OCI-LY1 (cell line): ENCODE measurements at regions not wholly inside any gene's neighbourhood (a gene's known extent, or its start where the extent isn't known, plus 50 kb on each side); places are given as distances from the start of the nearest gene placed in this dataset.

Source experiments
- H2AFZ ChIP-seq: fragments of 200-600 bp; sonication (generic), shearing (Covaris generic); 2 replicates; pipeline ENCODE4 v1.6.0; 2014; ENCODE audit warnings: antibody characterized with exemption, mild to moderate bottlenecking, low read length
- H3F3A ChIP-seq: fragments of 200-600 bp; sonication (generic), shearing (Covaris generic); 2 replicates; pipeline ENCODE4 v1.6.0; 2014; ENCODE audit warnings: mild to moderate bottlenecking, antibody characterized with exemption, low read length, moderate library complexity; ENCODE audit not compliant: insufficient read depth
- H3K27ac ChIP-seq: fragments of 200-600 bp; sonication (generic); 2 replicates; pipeline ENCODE4 v1.5.1; 2014; ENCODE audit warnings: low read length, mixed run types, mild to moderate bottlenecking, low read depth; ENCODE audit not compliant: poor library complexity, severe bottlenecking
- H3K27me3 ChIP-seq: fragments of 200-600 bp; sonication (generic); 2 replicates; pipeline ENCODE4 v1.6.0; 2014; ENCODE audit warnings: antibody characterized with exemption, mild to moderate bottlenecking, low read length, moderate library complexity; ENCODE audit not compliant: insufficient read depth
- H3K36me3 ChIP-seq: fragments of 200-600 bp; sonication (generic); 2 replicates; pipeline ENCODE4 v1.6.1; 2014; ENCODE audit warnings: mild to moderate bottlenecking, antibody characterized with exemption, low read length, moderate library complexity, mixed read lengths; ENCODE audit not compliant: insufficient read depth
- H3K4me1 ChIP-seq: fragments of 200-600 bp; sonication (generic); 2 replicates; pipeline ENCODE4 v1.5.1; 2014; ENCODE audit warnings: mild to moderate bottlenecking, low read length, moderate library complexity; ENCODE audit not compliant: insufficient read depth, severe bottlenecking
- H3K4me2 ChIP-seq: fragments of 200-600 bp; sonication (generic), shearing (Covaris generic); 2 replicates; pipeline ENCODE4 v1.6.1; 2014; ENCODE audit warnings: low read length
- H3K4me3 ChIP-seq: fragments of 200-600 bp; sonication (generic); 2 replicates; pipeline ENCODE4 v1.5.1; 2014; ENCODE audit warnings: low read length, low read depth, mild to moderate bottlenecking, mixed read lengths; ENCODE audit not compliant: poor library complexity, severe bottlenecking
- H3K79me2 ChIP-seq: fragments of 200-600 bp; shearing (Covaris generic); 2 replicates; pipeline ENCODE4 v1.6.1; 2016; ENCODE audit warnings: mixed run types, low read length, mixed read lengths; ENCODE audit not compliant: insufficient read depth
- H3K9ac ChIP-seq: fragments of 200-600 bp; sonication (generic), shearing (Covaris generic); 2 replicates; pipeline ENCODE4 v1.6.1; 2014; ENCODE audit warnings: mild to moderate bottlenecking, low read length, mixed read lengths
- H3K9me2 ChIP-seq: fragments of 200-600 bp; sonication (generic), shearing (Covaris generic); 2 replicates; pipeline ENCODE4 v1.6.1; 2014; ENCODE audit warnings: low read depth, mild to moderate bottlenecking, low read length, mixed read lengths
- H3K9me3 ChIP-seq: fragments of 200-600 bp; shearing (Covaris generic); 2 replicates; pipeline ENCODE4 v1.6.1; 2014; ENCODE audit warnings: low read length, mixed read lengths
- H4K20me1 ChIP-seq: fragments of 200-600 bp; sonication (generic), shearing (Covaris generic); 2 replicates; pipeline ENCODE4 v1.6.0; 2016; ENCODE audit warnings: mild to moderate bottlenecking, low read length; ENCODE audit not compliant: insufficient read depth
- EZH2 ChIP-seq: fragments of 200-600 bp; sonication (generic), shearing (Covaris generic); IDR thresholded peaks from 2 replicates; pipeline ENCODE4 v1.8.0; 2017; ENCODE audit warnings: borderline replicate concordance, mixed run types, mild to moderate bottlenecking, antibody characterized with exemption, low read length, moderate library complexity, mixed read lengths
- TF ChIP-seq, protein P1 (sequence below): fragments of 200-600 bp; sonication (generic), shearing (Covaris generic); IDR thresholded peaks from 2 replicates; pipeline ENCODE4 v1.5.1; 2017; ENCODE audit warnings: mild to moderate bottlenecking, antibody characterized with exemption, low read length, moderate library complexity, mixed read lengths

DNA sequence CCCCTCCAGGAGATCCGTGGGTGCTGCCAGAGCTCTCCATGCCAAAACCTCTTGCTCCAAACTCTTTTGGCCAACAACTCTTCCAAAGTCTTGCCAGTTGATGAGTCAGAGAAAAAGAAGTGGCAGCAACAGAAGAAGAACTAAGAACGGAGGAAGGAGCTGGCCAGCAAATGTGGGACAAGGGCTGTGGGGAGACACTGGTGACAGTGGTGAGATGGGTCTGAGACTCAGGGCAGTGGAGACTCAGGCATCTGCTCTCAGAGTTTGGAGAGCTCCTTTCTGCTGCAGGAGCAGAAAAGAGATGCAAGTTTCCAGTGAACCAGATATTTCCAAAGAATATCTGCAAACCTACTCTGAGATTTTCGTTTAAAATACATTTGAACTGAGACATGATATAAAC is 92.3 kb upstream of the SEMA6A start:
- H3K79me2 ChIP-seq = no peaks in the 10 kb centered on the region
- no peak overlapping the region for H3K4me3 ChIP-seq
- H3K36me3 ChIP-seq = no peaks in the 10 kb centered on the region; the same call in 1 of the 2 replicates
- no peaks in the 10 kb centered on the region for H4K20me1 ChIP-seq
- H3K9ac ChIP-seq = no peak overlapping the region
- no peaks in the 10 kb centered on the region for H3K9me3 ChIP-seq
- no peaks in the 10 kb centered on the region for H3K4me1 ChIP-seq
- no peaks in the 10 kb centered on the region for H3K9me2 ChIP-seq
- H3K27ac ChIP-seq = no peak overlapping the region
- no peaks in the 10 kb centered on the region for H3K27me3 ChIP-seq
- TF ChIP-seq EZH2 = no peak
- TF ChIP-seq, protein P1, sequence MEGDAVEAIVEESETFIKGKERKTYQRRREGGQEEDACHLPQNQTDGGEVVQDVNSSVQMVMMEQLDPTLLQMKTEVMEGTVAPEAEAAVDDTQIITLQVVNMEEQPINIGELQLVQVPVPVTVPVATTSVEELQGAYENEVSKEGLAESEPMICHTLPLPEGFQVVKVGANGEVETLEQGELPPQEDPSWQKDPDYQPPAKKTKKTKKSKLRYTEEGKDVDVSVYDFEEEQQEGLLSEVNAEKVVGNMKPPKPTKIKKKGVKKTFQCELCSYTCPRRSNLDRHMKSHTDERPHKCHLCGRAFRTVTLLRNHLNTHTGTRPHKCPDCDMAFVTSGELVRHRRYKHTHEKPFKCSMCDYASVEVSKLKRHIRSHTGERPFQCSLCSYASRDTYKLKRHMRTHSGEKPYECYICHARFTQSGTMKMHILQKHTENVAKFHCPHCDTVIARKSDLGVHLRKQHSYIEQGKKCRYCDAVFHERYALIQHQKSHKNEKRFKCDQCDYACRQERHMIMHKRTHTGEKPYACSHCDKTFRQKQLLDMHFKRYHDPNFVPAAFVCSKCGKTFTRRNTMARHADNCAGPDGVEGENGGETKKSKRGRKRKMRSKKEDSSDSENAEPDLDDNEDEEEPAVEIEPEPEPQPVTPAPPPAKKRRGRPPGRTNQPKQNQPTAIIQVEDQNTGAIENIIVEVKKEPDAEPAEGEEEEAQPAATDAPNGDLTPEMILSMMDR = no peak
- H3K4me2 ChIP-seq = no peak overlapping the region
- H2AFZ ChIP-seq = no peak overlapping the region
- H3F3A ChIP-seq = no peaks in the 10 kb centered on the region

DNA sequence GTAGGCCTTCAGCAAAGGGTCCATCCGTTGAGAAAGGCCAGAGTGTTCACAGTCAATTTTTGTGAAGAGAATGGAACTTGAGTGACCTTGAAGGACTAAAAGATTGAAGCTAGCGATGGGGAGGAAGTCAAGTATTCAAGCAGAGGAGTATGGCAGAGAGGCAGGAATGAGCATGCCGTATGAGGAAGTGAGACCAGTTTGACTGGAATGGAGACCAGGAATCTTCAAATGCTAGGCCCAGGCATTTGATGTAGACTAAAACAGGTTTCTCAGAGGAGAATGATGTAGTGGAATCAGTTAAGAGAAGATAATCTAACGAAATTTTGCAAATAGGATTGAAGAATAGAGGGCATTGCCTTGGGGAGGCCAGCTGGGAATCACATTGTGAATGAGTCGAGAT is 90.4 kb upstream of the SEMA6A start:
- H3K9me3 ChIP-seq = no peaks in the 10 kb centered on the region
- no peaks in the 10 kb centered on the region for H3K79me2 ChIP-seq
- H3K9me2 ChIP-seq = no peaks in the 10 kb centered on the region
- no peaks in the 10 kb centered on the region; the same call in 1 of the 2 replicates for H3K36me3 ChIP-seq
- H2AFZ ChIP-seq = no peak overlapping the region
- no peak overlapping the region for H3K4me2 ChIP-seq
- no peak for TF ChIP-seq EZH2
- TF ChIP-seq, protein P1 = no peak
- H3K4me1 ChIP-seq = no peaks in the 10 kb centered on the region
- H3K27ac ChIP-seq = no peak overlapping the region
- no peaks in the 10 kb centered on the region for H4K20me1 ChIP-seq
- no peak overlapping the region for H3K4me3 ChIP-seq
- no peaks in the 10 kb centered on the region for H3F3A ChIP-seq
- H3K27me3 ChIP-seq = no peaks in the 10 kb centered on the region
- no peak overlapping the region for H3K9ac ChIP-seq

DNA sequence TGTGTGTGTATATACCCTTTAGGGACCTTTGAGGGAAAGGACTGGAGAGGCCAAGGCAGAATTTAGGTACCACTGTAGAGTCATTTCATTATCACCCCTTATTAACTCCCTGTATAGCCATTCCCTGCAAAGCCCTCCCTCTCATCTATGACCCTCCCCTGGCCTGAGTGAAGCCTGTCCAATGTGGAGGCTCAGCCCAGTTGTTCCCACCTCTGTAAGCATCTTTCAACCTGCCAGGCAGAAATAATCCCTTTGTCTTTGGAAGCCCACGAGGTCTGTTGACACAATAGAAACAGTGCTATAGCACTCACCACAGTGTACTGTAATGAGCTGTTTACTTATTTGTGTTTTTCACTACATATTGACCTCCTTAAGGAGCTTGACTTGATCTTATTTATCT is 88.5 kb upstream of the SEMA6A start:
- Histone ChIP-seq H3K9me3 (no peaks in the 10 kb centered on the region), H3K79me2 (no peaks in the 10 kb centered on the region), H4K20me1 (no peaks in the 10 kb centered on the region), H3F3A (no peaks in the 10 kb centered on the region), H3K4me3 (no peak overlapping the region), H3K4me2 (no peak overlapping the region), H3K27ac (no peak overlapping the region), H3K27me3 (no peaks in the 10 kb centered on the region), H2AFZ (no peak overlapping the region), H3K9ac (no peak overlapping the region), H3K4me1 (no peaks in the 10 kb centered on the region), H3K36me3 (no peaks in the 10 kb centered on the region; the same call in 1 of the 2 replicates), H3K9me2 (no peaks in the 10 kb centered on the region)
- TF ChIP-seq EZH2 = no peak
- TF ChIP-seq, protein P1 = no peak
